Activated CD8-positive, alpha-beta memory T cell treated with anti-CD3 and anti-CD28 coated beads, Interleukin-2, amount 50 U/mL, for 1 hour (primary cell): ENCODE measurements at regions not wholly inside any gene's neighbourhood (a gene's known extent, or its start where the extent isn't known, plus 50 kb on each side); places are given as distances from the start of the nearest gene placed in this dataset.
"Not testable (repeated sequence)": the region's sequence is repeated elsewhere in the genome, so short reads cannot be mapped to it uniquely, and the experiment has no call there.

ENCODE experiments used
- DNase-seq: peaks from one replicate; pipeline ENCODE4 v3.0.0-alpha.2; 2020; ENCODE audit errors: extremely low read depth

GRCh38 chr4:181799561-181800069, 443.6 kb upstream of the TENM3 start:
- DNase-seq: no peak

GRCh38 chr4:181802207-181802606, 441.0 kb upstream of the TENM3 start:
- no peak for DNase-seq

DNA sequence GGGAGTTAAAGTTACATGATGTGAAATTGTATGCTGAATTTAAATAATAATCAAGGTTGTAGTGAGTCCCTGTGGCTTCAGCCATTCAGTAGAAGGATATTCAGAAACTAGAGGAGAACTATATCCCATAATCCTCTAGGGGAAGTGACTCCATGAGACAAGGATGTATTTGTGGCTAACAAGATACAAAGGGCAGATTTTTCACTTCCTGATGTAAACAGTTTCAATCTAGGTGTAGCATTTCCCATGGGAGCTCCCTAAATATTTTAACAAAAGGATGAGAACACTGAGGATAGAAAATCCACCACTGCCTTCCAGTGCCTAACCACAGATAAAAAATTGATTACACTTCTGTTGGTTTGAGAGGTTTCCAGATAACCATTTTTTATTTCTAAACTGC, 435.4 kb upstream of the TENM3 start:
- no peak for DNase-seq

GRCh38 chr4:181810711-181811110, 432.5 kb upstream of the TENM3 start:
- no peak for DNase-seq

DNA sequence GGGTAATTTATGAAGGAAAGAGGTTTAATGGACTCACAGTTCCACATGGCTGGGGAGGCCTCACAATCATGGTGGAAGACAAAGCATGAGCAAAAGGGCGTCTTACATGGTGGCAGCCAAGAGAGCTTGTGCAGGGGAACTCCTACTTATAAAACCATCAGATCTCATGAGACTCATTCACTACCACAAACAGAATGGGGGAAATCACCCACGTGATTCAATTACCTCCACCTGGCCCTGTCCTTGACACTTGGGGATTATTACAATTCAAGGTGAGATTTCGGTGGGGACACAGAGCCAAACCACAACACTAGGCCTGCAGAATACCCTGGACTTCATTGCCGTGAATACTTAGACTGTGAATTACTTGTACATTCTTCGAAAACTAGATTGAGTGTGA, 431.7 kb upstream of the TENM3 start:
- not testable (repeated sequence) for DNase-seq

- DNase-seq: no peak
These were observed 423.3 kb upstream of the TENM3 start for GRCh38 chr4:181819946-181820345.

DNA sequence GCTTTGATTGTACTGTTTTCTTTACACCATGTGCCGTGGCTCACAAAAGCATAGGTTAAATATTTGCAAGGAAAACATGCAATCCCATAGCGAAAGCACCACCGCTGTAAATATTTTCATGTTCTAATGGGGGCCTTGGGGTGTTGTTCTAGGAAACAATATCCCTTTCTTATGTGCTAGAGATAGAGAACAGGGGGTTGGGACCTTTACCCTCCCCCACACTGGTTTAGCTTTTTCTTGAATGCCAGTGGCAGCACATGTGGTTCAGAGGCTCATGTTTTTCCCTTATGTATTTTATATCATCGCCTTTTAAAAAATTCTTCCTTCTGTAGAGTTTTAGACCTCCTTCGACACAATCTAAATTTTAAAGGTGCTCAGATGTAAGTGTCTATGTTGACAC, 422.6 kb upstream of the TENM3 start:
- DNase-seq: no peak

- no peak for DNase-seq
These were observed 421.9 kb upstream of the TENM3 start for GRCh38 chr4:181821039-181822004.

GRCh38 chr4:181822005-181822375, 421.2 kb upstream of the TENM3 start:
- DNase-seq: no peak

GRCh38 chr4:181823183-181823582, 420.0 kb upstream of the TENM3 start:
- no peak for DNase-seq

DNA sequence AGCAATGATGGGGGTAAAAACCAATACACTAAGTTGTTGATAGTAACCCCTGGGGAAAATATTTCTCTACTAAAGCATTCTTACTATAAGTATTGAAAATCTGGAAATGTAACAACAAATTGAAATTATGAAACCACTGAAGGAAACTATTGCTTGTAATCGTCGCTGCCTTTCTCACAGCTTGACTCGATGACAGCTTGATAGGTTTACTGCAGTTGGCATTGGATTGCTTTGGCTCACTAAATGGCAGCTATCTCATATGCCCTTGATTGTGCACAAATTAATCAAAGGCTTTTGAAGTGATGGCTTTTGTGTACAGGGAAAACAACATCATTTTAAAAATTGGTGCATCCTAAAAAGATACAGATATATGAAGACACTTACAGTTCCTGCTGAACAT, 419.6 kb upstream of the TENM3 start:
- DNase-seq: no peak

DNA sequence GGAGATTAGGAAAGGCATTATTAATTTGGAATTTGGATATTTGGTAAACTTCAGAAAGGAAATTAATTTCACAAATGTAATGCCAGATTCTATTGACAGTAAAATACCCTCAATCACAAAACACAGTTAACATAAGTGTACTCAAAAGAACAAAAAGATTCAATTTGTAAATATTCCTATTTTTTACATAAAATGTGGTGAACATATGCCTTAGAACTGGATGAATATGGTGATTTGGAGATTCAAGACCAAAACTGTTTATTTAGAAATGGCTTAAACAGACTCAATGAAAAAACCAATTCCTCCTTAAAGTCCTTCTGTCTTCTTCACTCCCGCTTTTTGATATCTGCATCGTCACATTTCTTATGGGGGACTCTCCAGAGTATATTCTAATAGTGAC, 417.6 kb upstream of the TENM3 start:
- no peak for DNase-seq

GRCh38 chr4:181827246-181827645, 416.0 kb upstream of the TENM3 start:
- DNase-seq: no peak

GRCh38 chr4:181830404-181831035, 412.7 kb upstream of the TENM3 start:
- no peak for DNase-seq

GRCh38 chr4:181834071-181834470, 409.1 kb upstream of the TENM3 start:
- no peak for DNase-seq

- DNase-seq: no peak
These were observed 407.9 kb upstream of the TENM3 start for GRCh38 chr4:181835348-181835747.

- DNase-seq: no peak
These were observed 404.9 kb upstream of the TENM3 start for GRCh38 chr4:181838253-181838652.

GRCh38 chr4:181843797-181844196, 399.4 kb upstream of the TENM3 start:
- not testable (repeated sequence) for DNase-seq

GRCh38 chr4:181845617-181846016, 397.6 kb upstream of the TENM3 start:
- no peak for DNase-seq

DNA sequence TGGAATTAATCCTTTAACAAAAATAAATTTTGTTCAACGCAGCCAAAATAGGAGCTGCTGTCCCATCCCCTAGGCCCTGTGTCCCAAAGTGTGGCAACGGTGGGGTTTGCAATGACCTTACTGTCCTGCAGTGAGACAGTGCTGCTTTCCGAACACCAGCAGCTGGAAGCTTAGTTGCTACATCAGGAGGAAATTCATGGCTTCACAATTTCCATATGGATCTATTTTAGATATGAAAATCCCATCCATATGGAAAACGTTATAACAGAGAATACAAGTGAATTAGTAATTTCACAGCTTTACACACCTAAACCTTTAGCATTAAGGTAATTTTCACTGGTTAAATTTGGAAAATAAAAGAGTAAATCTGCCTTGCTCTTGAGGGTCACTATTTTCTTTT, 396.3 kb upstream of the TENM3 start:
- DNase-seq: no peak

GRCh38 chr4:181848357-181848756, 394.8 kb upstream of the TENM3 start:
- no peak for DNase-seq

DNA sequence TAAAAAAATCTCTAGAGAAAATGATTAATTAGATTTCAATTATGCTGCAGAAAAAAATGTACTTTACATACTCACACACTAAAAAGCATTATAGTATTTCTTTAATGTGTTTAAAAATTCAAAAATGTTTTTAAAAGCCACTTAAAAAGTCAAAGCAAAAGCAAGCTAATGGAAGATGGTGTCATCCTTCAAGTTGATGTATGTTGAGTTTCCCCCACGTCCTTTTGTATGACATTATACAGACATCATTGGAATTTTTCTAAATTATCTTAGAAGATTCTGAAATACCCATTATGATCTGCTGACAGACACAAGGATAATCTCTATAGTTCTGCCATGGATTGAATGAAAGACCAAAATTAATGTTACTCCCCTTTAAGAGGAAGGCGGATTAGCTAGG, 393.7 kb upstream of the TENM3 start:
- DNase-seq: no peak

- no peak for DNase-seq
These were observed 389.2 kb upstream of the TENM3 start for GRCh38 chr4:181853881-181854511.
